Activated CD8-positive, alpha-beta memory T cell treated with anti-CD3 and anti-CD28 coated beads for 48 hours (primary cell): ENCODE measurements at regions not wholly inside any gene's neighbourhood (a gene's known extent, or its start where the extent isn't known, plus 50 kb on each side); places are given as distances from the start of the nearest gene placed in this dataset.

Experiments used
- DNase-seq, 3 experiments: peaks; one replicate each; pipeline ENCODE4 v3.0.0-alpha.2; 2020; ENCODE audit warnings: low read depth in 2 of 3, low spot score in 2 of 3

DNA sequence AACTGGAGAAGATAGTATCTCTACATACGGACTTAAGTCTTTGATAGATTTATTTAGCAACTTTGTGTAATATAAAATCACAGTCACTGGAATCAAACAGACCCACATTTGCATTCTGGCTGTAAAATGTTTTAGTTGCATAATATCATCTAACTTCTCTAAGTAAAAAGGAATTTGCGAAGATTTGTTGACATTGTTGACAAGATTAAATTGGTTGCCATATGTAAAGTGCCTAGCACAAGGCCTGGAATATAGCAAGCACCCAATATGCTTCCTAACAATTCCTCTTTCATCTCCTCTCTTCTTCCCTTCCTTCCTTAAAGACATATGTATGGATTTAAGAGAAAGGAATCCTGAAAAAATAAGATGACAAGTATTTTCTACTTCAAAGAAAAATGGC lies 295.4 kb upstream of the PPFIA2 start:
- no peak for DNase-seq

DNA sequence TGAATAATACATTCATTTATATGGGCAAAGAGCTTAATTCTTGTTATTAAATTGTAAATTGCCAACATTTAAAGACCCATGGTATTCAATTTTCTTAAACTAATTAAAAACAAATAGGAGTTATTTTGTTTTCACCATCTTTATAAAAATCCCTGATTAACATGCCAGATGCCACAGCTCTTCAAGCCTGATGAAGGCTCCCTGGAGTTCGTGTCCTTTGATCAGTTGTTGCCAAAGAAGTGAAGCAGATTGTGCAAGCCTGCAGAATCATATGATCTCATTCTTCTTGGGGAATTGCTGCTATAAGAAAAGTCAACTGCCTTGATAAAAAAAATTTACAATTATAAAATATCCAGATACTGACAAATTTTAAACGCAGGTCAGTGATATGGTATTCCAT lies 288.3 kb upstream of the PPFIA2 start:
- no peak for DNase-seq

DNA sequence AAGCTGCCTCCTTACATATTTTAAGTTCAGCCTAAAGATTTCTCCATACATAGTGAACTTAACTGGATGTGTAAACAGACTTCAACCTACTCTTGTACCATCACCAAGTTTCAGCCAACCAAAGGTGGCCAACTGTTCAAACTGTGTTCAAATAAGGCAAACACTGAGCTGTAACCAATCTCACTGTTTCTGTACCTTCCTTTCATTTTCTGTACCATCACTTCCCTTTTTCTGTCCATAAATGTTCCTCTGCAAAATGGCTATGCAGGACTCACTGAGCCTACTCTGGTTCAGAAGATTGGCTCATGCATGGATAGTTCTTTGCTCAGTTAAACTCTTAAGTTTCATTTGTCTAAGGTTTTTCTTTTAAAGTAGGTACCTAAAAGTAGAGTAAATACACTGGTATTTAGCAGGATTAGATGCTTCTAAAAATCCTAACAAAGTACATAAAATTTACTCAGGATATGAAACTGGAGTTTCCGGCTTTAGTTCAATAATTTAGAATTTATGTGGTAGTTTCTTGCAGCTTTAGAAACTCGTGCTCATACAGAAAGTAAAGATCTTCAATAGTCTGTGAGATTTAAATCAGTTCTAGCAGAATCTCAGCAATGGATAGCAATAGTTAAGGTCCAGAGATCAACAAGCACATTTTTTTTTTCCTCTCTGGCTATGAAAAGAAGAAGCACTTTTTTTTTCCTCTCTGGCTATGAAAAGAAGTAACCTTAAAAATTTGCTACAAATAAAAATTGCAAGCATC lies 282.0 kb upstream of the PPFIA2 start:
- no peak for DNase-seq

DNA sequence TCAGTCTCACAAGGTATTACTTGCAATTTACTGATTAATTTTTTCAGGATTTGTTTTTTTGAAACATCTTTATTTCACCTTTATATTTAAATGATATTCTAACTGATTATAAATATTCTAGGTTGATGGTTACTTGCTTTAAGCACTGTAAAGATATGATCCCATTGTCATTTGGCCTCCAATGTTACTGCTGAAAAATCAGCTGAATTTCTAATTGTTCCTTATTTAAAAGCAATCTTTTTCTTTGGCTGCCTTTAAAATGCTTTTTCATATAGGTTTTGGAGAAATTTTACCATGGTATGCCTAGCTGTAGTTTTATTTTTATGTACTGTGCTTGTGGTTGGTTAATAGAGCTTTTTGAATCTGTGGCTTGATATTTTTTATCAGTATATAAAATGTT lies 275.6 kb upstream of the PPFIA2 start:
- no peak for DNase-seq

DNA sequence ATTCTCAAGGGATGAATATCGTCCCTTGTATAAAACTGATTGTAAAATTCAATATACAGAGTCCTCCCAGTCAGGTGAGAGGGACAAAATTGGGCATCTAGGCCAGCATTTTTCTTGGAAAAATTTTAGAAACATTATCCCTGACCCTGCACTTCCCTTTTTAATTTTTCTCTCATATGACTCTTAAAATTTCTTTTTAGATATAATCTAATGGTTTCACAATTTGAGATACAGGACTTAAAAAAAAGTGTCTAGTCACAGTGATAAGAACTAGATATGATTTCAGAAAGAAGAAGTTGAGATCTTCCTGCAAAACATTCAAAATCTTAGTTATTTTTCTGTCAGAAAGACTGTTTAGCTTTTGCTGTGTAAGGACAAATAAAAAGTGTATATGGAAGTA lies 270.8 kb upstream of the PPFIA2 start:
- DNase-seq = no peak

DNA sequence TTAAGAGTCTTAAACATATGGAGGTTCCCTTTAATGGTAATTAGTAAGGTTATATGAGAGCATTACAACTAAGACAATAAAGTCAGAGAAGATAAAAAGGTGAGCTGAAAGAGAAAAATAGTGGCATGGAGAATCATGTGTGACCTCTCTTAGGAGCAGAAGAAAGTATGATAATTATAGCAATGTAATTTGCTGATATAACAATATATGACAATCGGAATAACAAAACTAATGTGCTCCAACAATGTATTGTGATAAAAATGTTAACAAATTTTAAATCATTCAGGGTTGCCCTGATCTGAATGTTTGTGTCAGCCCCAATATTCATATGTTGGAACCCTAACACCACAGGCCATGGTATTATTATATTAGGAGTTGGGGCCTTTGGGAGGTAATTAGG lies 269.6 kb upstream of the PPFIA2 start:
- DNase-seq = no peak

DNA sequence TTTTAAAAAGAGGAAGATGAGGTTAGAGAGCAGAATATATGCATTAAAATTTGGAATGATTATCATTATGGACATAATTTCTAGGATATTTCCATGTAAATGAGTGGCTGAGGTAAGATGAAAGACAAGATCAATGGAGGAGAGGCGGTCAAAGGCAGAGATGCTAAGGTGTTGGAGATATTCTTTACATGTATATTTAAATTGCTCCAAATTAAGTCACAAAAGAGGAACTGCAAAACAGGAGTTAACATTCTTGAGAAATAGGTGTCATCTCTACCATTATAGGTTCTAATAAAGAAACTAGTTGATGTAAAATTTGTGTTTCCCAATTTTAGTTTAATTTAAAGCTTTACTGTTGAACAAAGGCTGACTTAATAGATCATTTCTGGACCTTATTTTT lies 268.5 kb upstream of the PPFIA2 start:
- no peak for DNase-seq

DNA sequence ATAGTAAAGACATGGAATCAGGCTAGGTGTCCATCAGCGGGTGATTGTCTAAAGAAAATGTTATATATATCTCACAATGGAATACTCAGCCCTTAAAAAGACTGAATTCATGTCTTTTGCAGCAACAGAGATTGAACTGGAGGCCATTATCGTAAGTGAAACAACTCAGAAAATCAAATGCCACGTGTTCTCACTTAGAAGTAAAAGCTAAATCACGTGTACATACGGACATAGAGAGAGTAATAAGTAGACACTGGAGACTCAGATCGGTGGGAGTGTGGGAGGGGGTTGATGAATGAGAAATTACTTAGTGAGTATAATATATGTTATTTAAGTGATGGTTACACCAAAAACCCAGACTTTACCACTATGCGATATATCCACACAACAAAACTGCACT lies 266.3 kb upstream of the PPFIA2 start:
- DNase-seq = no peak

DNA sequence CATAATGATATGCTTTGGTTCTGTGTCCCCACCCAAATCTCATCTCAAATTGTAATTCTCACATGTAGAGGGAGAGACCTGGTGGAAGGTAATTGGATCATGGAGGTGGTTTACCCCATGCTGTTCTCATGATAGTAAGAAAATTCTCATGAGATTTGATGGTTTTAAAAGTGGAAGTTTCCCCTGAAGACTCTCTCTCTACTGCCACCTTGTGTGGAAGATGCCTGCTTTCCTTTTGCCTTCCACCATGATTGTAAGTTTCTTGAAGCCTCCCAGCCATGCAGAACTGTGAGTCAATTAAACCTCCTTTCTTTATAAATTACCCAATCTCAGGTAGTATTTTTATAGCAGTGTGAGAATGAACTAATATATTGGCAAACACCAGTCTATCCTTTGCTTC lies 260.4 kb upstream of the PPFIA2 start:
- DNase-seq = no peak

DNA sequence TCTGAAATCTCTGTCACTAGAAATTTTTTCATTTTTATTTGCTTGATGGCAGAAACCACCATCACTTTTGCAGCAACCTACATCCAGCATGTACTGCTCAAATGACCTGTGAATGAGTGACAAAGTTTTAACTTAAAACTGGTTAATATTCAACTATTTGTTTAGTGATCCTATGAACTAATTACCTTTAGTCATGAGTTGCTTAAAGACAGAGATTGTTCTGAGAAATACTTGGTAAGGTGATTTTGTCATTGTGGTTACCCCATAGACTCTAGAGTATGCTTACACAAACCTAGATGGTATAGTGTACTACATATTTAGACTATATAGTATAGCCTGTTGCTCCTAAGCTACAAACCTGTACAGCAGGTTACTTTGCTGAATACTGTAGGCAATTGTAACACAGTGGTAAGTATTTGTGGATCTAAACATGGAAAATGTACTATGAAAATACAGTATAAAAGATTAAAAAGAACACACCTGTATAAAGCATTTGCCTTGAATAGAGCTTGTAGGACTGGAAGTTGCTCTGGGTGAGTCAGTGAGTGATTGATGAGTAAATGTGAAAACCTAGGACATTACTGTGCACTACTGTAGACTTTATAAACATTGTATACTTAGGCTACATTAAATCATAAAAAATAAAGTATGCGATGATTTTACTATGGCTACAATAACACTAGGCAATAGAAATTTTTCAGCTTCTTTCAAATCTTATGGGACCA lies 256.6 kb upstream of the PPFIA2 start:
- no peak for DNase-seq

DNA sequence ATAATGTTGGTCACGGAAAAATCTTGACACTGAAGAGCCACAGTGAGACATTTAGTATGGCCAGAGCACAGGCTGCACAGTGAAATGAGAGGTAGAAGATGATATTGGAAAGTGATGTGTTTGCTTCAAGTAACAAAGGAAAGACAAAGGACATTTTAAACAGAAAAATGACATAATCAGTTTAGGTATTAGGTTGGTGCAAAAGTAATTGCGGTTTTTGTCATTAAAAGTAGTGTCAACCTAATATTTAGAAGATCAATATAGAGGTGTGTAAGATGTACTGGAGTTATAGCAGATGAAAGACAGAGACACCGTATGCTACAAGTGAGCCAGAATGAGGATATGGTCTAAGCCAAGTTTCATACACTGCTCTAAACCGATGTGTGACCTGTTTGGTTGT lies 253.0 kb upstream of the PPFIA2 start:
- DNase-seq = no peak

DNA sequence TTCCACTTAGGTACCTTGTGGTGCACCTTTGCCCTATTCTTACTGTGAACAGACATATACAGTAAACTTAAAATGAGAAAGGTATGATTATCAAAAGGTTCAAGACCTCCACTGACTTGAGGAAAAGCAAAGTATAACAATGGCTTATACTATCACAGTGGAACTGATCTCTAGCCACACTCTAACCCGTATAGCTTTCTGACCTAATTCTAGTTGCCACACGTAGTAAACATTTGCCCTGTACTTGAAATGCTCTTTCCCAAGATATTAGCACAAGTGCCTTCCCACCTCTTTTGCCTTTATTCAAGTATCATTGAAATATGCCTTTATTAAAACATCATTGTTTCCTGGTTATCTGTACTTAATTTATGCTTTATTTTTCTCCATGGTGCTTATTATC lies 250.4 kb upstream of the PPFIA2 start:
- no peak for DNase-seq

DNA sequence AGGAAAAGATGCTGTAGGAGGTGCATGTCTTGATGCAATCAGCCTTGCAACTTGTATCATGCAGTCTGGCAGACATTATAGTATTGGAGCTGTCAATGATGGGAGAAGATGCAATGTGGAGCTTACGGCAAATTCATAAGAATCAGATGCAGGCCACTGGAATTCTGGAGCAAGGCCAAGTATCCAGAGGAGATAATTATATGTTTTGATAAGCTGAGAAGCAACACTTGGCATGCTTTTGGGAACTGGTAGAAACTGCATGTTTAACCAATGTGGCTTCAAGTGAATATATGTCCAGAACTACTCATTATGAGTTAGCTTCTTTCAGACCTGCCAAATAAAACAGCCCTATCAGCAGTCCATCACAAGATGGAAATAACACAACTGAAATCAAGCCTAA lies 249.1 kb upstream of the PPFIA2 start:
- DNase-seq = no peak

DNA sequence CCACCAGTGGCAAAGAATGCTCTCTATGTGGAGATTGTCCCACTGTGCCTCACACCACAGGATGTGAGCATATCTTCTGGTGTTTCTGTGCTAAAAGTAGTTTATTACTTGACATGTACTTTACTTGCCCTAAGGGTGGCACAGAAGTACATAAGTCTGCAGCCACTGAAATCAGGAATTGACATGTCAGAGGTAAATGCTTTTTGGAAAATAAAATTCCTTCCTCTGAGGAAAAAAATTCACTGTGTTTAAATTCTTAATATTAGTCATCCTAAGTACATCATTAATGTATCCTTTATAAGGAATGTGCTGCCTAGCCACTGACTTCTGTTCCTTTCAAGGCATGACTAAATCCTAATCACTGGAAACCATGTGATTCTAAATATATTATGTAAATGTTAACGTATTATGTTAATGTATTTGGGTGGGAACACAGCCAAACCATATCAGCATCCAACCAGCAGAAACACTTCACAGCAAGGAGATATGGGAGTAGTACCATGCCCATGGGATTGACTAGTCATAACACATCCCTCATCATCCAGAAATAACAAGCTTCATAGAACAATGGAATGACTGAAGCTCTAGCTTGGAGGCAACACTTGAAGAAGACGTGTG lies 239.7 kb upstream of the PPFIA2 start:
- DNase-seq = no peak

DNA sequence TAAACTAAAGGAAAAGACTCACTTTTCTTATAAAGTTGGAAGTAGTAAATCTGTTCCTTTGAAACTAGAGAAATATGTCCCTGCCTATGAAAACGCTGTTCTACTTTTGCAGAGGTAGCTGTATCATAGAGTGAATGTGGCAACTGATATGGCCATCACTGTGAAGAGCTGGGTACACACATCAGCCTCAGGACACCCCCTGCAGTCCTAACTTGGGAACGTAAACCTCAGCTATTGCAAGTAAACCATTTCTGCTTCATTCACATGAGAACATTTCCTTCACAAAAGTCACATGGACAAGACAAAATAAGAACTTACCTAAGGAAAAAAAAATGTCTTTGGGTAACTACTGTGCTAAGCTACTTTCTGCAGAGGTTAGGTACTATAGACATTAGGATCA lies 233.3 kb upstream of the PPFIA2 start:
- DNase-seq = no peak

DNA sequence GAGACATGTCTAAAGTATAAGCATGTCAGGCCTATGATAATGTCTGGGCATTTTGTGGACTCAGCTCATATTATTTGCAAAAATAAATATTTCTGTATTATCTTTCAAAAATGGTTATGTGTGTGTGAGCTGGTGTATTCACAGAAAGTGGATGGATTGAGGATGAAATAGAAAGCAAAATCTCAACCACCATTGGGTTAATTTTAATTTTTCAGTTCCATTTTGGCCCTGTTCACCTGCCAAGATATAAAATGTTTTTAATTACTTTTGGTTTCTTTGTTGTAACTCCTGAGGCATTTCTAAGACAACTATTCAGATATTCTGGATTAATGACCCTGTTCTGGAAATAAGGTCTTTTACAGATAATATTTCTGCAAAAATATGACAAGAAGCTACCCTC lies 232.7 kb upstream of the PPFIA2 start:
- no peak for DNase-seq

DNA sequence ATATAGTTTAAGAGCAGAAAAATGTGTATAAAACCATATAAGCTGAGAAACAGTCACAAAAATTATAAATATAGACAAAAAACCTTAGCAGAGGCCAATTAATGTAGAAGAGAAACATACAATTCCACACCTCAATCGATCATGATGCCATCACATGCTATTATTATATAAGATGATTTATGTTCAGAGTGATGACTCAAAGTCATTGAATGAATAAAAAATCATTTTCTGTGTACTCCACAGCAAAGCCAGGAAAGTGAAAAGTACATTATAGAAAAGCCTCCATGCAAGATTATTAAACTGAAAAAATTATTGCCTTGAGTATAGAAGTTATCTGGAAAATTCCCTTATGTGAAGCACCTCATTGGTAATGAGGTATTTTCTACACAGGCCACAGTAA lies 229.2 kb upstream of the PPFIA2 start:
- no peak for DNase-seq

DNA sequence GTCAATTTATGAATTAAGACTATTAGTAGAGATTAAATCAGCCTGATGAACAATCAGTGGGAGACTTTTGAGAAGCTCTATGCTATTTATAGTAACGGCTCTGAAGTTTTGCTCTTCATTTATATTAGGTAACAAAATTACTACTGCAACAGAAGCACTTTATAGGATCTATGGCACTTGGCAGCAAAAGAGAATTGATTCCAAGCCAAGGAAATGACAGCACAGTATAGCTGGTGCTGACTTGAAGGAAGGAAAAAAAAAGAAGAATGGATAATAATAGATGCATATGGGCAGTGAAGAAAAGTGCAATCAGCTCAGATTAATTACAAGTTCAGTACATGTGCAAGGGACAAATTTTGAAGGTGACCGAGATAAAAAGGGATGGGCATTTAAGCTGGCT lies 228.2 kb upstream of the PPFIA2 start:
- DNase-seq = no peak

DNA sequence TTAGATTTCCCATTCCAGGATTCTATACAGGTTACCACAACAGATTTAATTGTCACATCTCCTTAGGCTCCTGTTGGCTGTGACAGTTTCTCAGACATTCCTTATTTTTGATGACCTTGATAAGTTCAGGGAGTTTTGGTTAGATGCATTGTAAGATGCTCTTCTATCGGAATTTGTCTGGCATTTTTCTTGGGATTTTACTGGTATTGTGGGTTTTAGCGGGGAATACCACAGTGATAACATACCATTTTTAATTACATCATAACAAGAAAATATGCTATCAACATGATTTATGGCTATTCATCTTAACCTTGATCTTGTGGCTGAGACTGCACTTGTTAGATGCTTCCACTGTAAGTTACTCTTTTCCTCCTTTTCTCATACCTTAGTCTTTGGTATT lies 217.5 kb upstream of the PPFIA2 start:
- DNase-seq = no peak

DNA sequence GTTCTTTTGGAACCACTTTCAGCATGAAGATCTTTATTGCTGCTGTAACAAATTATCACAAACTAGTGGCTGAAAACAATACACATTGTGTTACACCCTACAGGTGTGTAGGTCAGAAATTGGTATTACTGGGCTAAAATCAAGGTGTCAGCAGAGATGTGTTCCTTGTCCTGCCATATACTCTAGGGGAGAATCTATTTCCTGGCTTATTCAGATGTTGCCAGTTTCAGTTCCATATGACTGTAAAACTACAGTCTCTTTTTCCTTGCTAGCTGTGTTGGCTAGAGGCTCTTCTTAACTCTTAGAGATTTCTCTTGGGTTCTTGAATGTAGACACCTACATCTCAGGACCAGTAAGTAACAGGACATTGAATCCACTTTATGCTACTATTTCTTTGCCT lies 215.6 kb upstream of the PPFIA2 start:
- DNase-seq = no peak

DNA sequence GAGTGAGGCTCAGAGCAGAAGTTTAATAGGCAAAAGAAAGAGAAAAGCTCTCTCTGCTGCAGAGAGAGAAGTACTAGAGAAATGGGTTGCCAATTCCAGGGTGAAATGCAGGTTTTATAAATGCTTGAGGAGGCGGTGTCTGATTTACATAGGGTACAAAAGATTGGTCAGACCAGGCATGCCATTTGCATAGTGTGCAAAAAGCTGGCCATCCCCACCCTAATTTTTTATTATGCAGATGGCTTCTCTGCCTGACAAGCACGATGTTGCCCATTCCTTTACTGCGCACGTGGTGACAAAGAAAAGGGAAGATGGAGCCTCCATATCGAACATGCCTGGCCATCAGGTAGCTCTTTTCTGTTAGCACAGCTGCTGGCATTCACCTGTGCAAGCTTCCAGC lies 209.3 kb upstream of the PPFIA2 start:
- DNase-seq = no peak

DNA sequence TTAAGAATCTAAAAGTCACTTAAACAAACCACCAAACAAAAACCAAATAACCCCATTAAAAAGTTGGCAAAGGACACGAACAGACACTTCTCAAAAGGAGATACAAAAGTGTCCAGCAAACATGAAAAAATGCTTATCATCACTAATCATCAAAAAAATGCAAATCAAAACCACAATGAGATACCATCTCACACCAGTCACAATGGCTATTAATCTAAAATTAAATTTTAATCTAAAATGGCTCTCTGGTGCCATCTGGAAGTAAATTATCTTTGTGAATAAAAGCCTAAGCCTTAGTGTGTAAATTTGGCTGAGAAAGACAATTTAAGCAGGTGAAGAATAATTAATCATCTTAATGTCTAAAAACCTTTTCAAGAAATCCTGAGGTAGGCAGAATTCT lies 204.5 kb upstream of the PPFIA2 start:
- no peak for DNase-seq

DNA sequence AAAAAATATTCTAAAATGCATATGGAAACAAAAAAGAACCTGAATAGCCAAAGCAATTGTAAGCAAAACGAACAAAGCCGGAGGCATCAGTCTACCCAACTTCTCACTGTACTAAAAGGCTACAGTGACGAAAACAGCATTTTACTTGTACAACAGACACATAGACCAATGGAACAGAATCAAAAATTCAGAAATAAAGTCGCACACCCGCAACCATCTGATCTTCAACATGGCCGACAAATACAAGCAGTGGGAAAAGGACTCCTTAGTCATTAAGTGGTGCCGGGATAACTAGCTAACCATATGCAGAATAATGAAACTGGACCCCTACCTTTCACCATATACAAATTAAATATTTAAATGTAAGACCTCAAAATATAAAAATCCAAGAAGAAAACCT lies 203.9 kb upstream of the PPFIA2 start:
- DNase-seq = no peak
